EH (cell line): ENCODE measurements at regions not wholly inside any gene's neighbourhood (a gene's known extent, or its start where the extent isn't known, plus 50 kb on each side); places are given as distances from the start of the nearest gene placed in this dataset.

Source experiments
- DNase-seq: peaks from one replicate; pipeline ENCODE4 v3.0.0-alpha.2; 2015; ENCODE audit warnings: low read depth

- DNase-seq = peak; percentile 37
These were observed 69.7 kb upstream of the ACKR3 start for GRCh38 chr2:236499691-236500578.

GRCh38 chr2:236501026-236501425 lies 68.6 kb upstream of the ACKR3 start:
- no peak for DNase-seq

DNA sequence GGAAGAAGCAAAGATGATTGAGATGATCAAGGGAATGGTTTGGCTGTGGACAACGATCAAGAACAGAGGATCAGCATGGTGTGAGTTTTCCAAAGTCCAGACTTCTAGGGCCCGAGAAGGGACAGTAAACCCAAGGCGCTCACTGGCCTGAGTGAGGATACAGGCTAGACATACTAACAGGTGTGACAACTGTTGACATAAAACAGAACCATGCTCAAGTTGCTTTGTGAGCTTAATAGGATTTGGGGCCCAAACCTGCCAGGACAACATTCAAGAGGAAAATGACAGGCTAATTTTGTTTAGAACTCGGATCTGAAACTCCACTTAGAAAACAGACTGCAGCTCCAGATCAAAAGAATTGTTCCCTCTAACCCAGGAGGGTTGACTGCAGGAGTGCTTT lies 68.1 kb upstream of the ACKR3 start:
- no peak for DNase-seq

GRCh38 chr2:236503100-236503499 lies 66.5 kb upstream of the ACKR3 start:
- no peak for DNase-seq

DNA sequence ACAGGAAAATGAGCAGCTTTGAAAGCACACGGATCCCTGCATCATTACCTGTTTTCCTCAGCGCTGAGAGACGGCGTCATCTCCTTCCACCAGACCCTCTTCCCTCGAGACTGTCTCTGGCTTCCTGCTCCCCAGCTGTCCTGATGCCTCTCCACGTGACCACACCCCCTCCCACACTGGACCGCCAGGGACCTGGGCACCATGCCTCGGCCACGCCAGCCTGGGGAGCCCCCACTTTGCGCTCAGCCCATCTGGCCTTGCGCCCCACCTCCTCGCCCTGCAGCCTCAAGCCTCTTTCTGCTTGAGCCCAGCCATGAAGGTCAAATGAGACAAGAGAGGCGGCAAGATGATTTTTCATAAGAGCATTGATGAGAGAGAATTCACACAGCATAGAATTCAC lies 66.0 kb upstream of the ACKR3 start:
- no peak for DNase-seq

DNA sequence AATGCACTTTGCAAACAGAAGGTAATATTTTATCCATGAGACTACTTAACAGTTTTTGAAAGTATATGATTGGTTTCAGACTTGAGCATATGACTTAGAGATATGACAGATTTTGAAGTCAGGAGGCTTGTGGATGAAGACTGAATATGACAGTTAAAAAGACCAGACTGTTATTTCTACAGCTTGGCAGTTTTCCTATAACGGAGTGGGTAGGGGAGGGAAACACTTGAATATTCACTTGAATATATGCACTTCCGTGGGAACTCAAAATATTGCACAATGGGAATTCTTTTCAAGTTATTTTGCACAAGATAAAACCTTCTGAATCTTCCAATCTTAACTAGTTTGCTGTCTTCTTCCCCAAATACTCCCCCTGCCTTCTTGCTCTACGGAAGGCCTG lies 64.6 kb upstream of the ACKR3 start:
- DNase-seq = no peak

DNA sequence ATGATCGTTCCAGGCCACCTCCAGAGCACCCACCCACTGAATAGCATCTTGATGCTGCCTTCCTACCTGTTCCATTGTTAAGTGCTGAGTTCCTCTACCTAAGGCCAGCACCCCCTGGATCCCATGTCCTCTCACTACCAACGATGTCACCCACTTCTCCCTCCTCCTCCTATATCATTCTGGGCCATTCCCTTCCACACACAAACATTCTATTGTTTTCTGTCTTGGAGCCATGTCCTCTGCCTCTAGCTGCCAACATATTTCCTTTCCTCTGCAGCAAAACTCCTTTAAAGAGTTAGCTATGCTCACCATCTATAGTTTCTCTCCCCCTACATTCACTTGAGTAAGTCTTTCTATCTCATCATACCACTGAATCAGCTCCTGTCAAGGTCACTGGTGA lies 64.0 kb upstream of the ACKR3 start:
- no peak for DNase-seq

DNA sequence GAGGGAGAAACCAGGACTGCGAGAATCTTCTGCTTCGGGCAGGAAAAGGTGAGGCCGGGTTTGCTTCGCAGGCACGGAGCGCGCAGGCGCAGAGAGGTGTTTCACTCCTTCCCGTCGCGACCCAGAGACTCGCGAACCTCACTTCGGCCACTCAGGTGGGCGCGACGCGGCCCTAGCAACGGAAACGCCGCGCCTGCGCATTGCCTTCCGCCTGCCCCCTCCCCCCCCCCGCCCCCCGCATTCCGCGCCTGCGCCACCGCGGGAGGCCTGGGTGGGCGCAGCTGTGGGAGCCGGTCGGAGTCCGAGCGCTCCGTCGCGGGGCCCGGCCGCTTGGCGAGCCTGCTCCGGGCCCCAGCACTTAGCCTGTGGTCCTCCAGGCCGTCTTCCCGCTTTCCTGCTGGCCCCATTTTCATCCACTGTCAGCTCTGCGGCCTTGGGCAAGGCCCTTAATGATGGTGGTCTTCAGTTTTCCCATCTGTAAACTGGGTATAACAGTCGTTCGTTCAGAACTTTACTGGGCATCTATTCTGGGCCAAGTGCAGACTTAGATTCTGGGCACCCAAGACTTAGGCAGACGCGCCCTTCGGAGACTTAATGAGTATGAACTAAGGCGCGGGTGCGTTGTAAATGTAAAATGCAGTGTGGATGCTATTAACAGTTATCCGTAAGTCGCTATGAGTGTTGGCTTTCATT lies 62.1 kb upstream of the ACKR3 start:
- DNase-seq = no peak

- no peak for DNase-seq
These were observed 61.2 kb upstream of the ACKR3 start for GRCh38 chr2:236508466-236508865.

- DNase-seq = no peak
These were observed 59.6 kb upstream of the ACKR3 start for GRCh38 chr2:236510034-236510433.

DNA sequence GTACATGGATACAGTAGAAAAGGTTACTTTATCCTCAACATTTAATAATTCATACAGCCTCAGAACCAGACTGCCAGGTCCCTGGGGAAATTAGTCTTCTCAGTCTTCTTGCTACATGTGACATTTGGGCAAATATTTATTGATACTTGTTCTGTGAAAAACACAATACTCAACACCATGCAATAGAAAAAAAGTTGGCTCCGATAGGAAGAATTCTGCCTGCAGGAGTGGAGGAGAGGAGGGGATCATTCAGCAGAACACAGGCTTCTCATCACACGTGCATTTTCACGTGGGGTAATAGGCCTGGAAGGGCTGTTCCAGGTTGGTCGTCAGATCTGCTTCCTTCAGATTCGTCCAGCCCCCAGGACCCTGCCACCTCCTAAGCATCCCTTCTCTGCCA lies 58.4 kb upstream of the ACKR3 start:
- DNase-seq = no peak

- no peak for DNase-seq
These were observed 57.4 kb upstream of the ACKR3 start for GRCh38 chr2:236512267-236512666.

DNA sequence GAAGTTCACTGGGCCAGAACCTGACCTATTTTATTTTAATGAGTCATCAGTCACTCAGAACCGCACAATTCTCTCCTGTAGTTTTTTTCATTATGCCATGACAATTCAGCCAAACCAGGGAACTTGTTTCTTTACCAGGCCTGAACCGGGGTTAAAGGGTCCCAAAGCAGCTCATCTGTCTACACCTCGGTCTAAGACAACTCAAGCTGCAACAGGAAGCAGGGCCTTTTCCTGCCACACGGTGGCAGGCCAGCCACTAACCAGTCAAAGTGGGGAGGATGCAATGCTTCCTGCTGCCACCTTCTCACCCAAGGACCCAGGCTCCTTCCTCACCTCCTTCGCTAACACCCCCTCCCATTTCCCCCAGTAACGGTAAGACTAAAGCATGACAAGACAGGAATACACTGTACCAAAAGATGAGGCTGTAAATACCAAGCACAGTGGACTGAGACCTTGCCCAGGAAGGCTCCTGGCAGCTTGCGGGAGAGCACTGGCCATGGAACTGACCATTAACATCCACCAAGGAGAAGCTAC lies 56.7 kb upstream of the ACKR3 start:
- peak; percentile 56 for DNase-seq

DNA sequence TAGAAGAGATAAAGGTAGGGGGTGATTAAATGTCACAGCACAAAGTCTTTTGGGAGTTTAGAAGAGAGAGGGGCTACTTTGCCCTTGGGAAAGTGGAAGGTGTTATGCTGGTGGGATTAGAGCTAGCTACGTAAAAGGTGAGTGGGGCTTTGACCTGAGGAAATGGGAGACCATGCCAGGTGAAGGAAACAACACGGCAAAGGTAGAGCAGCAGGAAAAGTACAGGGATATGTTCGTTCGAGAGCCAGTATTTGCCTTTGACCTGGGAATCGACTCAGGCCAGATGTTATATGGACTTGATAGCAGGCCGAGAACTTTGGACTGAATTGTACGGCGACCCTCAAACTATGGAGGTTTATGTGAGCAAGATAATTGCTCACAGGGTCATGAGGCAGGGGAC lies 55.7 kb upstream of the ACKR3 start:
- no peak for DNase-seq

DNA sequence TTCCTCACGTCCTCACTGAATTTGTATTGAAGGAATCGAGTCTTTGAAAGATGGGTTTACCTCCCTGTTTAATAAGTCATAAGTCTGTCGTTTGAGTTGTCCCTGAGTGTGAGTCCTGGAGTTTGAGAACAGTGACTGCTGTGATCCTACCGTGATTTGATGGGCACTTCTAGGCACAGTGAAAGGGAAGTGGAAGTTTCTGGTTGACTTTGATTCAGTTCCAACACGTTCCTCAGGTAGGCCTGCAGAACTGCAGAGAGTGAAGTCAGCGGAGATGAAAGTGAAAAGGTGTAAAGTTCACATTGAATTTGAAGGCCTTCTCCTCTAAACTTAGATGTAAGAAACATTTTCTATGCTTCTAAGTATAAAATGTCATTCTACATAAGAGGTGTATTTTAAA lies 52.9 kb upstream of the ACKR3 start:
- DNase-seq = no peak

- DNase-seq = no peak
These were observed 52.2 kb upstream of the ACKR3 start for GRCh38 chr2:236517251-236518031.
